Endodermal cell (in vitro differentiated cells): ENCODE measurements at regions not wholly inside any gene's neighbourhood (a gene's known extent, or its start where the extent isn't known, plus 50 kb on each side); places are given as distances from the start of the nearest gene placed in this dataset.

Experiments used
- DNase-seq: peaks from one replicate; pipeline ENCODE4 v3.0.0-alpha.2; 2017
- H3K27ac ChIP-seq: 2 replicates; pipeline ENCODE4 v1.5.1; 2013; ENCODE audit warnings: mild to moderate bottlenecking, low read depth, low read length, moderate library complexity
- H3K27me3 ChIP-seq: 2 replicates; pipeline ENCODE4 v1.6.1; 2013; ENCODE audit warnings: mild to moderate bottlenecking, low read length, moderate library complexity; ENCODE audit not compliant: insufficient read depth, control insufficient read depth, poor library complexity, severe bottlenecking
- H3K36me3 ChIP-seq: 2 replicates; pipeline ENCODE4 v1.7.0; 2013; ENCODE audit warnings: mild to moderate bottlenecking, low read length, moderate library complexity; ENCODE audit not compliant: control insufficient read depth, insufficient read depth
- H3K4me1 ChIP-seq: one replicate; pipeline ENCODE4 v1.7.0; 2013; ENCODE audit warnings: low read length; ENCODE audit not compliant: control insufficient read depth, insufficient read depth
- H3K4me3 ChIP-seq: 2 replicates; pipeline ENCODE4 v1.5.1; 2013; ENCODE audit warnings: mild to moderate bottlenecking, low read length, moderate library complexity
- H3K9ac ChIP-seq: 2 replicates; pipeline ENCODE4 v1.6.1; 2013; ENCODE audit warnings: mild to moderate bottlenecking, low read length, moderate library complexity; ENCODE audit not compliant: poor library complexity, severe bottlenecking; ENCODE audit errors: extremely low read depth
- H3K9me3 ChIP-seq: 2 replicates; pipeline ENCODE4 v1.6.1; 2013; ENCODE audit warnings: mild to moderate bottlenecking, low read length, moderate library complexity; ENCODE audit not compliant: control insufficient read depth
- H3K27ac Mint-ChIP-seq: 2 replicates; pipeline ENCODE4 v1.8.0; 2020; ENCODE audit warnings: mixed read lengths
- H3K27me3 Mint-ChIP-seq: 2 replicates; pipeline ENCODE4 v1.8.0; 2021; ENCODE audit warnings: mild to moderate bottlenecking, mixed read lengths; ENCODE audit not compliant: insufficient read depth
- H3K36me3 Mint-ChIP-seq: 2 replicates; pipeline ENCODE4 v1.8.0; 2020; ENCODE audit warnings: low read depth, mixed read lengths
- H3K4me1 Mint-ChIP-seq: 2 replicates; pipeline ENCODE4 v1.8.0; 2020; ENCODE audit warnings: mixed read lengths
- H3K4me3 Mint-ChIP-seq: 2 replicates; pipeline ENCODE4 v1.8.0; 2020; ENCODE audit warnings: mild to moderate bottlenecking, moderate library complexity, mixed read lengths
- H3K9me3 Mint-ChIP-seq: 2 replicates; pipeline ENCODE4 v1.8.0; 2020; ENCODE audit warnings: mild to moderate bottlenecking, mixed read lengths
- CTCF ChIP-seq: fragments of 200-600 bp; sonication (generic); conservative IDR thresholded peaks from 2 replicates; pipeline ENCODE4 v1.5.0; 2021; ENCODE audit warnings: antibody characterized with exemption, mild to moderate bottlenecking
- WGBS, 2 experiments: methylation state at CpG; one replicate each; pipeline versions ENCODE4 v1.1.5 to v1.1.7; 2013; ENCODE audit warnings: missing lambda C conversion rate in 2 of 2, mixed read lengths in 1 of 2; ENCODE audit not compliant: insufficient coverage in 1 of 2, insufficient read length in 1 of 2; 5-methylcytosine and 5-hydroxymethylcytosine counted together

- no peak overlapping the region for H3K4me3 ChIP-seq
- no peaks in the 10 kb centered on the region for H3K27me3 ChIP-seq
- no peaks in the 10 kb centered on the region for H3K9me3 ChIP-seq
- Mint-ChIP-seq H3K4me1 (no peaks in the 10 kb centered on the region), H3K27me3 (no peaks in the 10 kb centered on the region), H3K27ac (no peak overlapping the region), H3K4me3 (no peak overlapping the region), H3K36me3 (no peaks in the 10 kb centered on the region), H3K9me3 (no peaks in the 10 kb centered on the region)
- DNase-seq, result no peak
- no peak for TF ChIP-seq CTCF
- no peaks in the 10 kb centered on the region for H3K4me1 ChIP-seq
- H3K9ac ChIP-seq, result no peak overlapping the region
- no peak overlapping the region for H3K27ac ChIP-seq
- no peaks in the 10 kb centered on the region for H3K36me3 ChIP-seq
Measured at GRCh38 chr12:102696045-102696444, 215.7 kb upstream of the IGF1 start.

- H3K9me3 Mint-ChIP-seq, result no peaks in the 10 kb centered on the region
- no peak for TF ChIP-seq CTCF
- H3K27me3 ChIP-seq, result no peaks in the 10 kb centered on the region
- no peak for DNase-seq
- no peaks in the 10 kb centered on the region for H3K4me1 Mint-ChIP-seq
- no peak overlapping the region for H3K27ac ChIP-seq
- H3K36me3 ChIP-seq, result no peaks in the 10 kb centered on the region
- no peak overlapping the region for H3K4me3 ChIP-seq
- H3K27ac Mint-ChIP-seq, result no peak overlapping the region
- H3K36me3 Mint-ChIP-seq, result no peaks in the 10 kb centered on the region
- no peaks in the 10 kb centered on the region for H3K9me3 ChIP-seq
- no peaks in the 10 kb centered on the region for H3K4me1 ChIP-seq
- no peak overlapping the region for H3K9ac ChIP-seq
- no peaks in the 10 kb centered on the region for H3K27me3 Mint-ChIP-seq
- WGBS, 2 experiments, result 92 to 100% methylated on average over 1 to 2 of the region's 2 CpGs
- no peak overlapping the region for H3K4me3 Mint-ChIP-seq
Measured at GRCh38 chr12:102694903-102695302, 214.5 kb upstream of the IGF1 start.

GRCh38 chr12:102691773-102692555 lies 211.6 kb upstream of the IGF1 start:
- Mint-ChIP-seq H3K9me3 (no peaks in the 10 kb centered on the region), H3K36me3 (no peaks in the 10 kb centered on the region), H3K4me1 (no peaks in the 10 kb centered on the region), H3K27me3 (no peaks in the 10 kb centered on the region), H3K4me3 (no peak overlapping the region), H3K27ac (no peak overlapping the region)
- Histone ChIP-seq H3K9me3 (no peaks in the 10 kb centered on the region), H3K27ac (no peak overlapping the region), H3K4me1 (no peaks in the 10 kb centered on the region), H3K27me3 (no peaks in the 10 kb centered on the region), H3K36me3 (no peaks in the 10 kb centered on the region), H3K9ac (no peak overlapping the region), H3K4me3 (no peak overlapping the region)
- 83 to 84% methylated on average over 1 of the region's 1 CpG for WGBS, 2 experiments
- DNase-seq, result no peak
- TF ChIP-seq CTCF, result no peak
